ENCODE measurements at regions not wholly inside any gene's neighbourhood (a gene's known extent, or its start where the extent isn't known, plus 50 kb on each side); places are given as distances from the start of the nearest gene placed in this dataset.

DNA sequence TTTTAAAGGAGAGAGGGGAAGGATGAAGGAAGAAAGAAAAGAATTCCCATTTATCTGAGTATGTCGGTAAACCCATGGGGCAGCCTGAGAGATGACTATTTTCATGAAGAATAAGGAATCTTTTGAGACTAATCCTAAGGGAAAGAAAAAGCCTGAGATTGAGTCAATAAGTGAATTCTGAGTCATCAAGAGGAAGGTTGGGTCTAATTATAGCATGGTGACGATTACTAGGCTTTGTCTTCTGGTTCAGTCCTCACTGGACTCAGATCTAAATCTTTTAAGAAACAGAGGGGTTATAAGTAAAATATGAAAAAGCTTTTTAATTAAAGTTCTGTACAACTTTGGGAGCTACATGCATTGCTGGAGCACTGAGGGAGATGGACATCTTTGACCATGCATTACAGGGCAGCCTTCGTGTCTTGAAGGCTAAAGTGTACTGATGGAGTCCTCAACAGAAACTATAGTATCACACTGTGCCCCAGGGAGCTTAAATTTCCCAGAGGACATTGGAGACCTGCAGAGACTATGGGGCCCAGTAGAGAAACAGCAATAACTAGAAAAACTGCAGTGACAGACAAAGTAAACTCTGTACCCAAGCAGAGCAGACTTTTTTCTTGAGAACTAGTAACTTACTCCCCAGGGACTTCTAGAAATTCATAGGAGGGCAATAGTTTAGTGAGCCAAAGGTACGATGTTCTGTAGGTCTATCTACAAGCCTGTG is 260.9 kb downstream of the RAD51AP2 start:
- ATAC-seq (no peak), DNase-seq (no peak)
- TF ChIP-seq, protein P1, sequence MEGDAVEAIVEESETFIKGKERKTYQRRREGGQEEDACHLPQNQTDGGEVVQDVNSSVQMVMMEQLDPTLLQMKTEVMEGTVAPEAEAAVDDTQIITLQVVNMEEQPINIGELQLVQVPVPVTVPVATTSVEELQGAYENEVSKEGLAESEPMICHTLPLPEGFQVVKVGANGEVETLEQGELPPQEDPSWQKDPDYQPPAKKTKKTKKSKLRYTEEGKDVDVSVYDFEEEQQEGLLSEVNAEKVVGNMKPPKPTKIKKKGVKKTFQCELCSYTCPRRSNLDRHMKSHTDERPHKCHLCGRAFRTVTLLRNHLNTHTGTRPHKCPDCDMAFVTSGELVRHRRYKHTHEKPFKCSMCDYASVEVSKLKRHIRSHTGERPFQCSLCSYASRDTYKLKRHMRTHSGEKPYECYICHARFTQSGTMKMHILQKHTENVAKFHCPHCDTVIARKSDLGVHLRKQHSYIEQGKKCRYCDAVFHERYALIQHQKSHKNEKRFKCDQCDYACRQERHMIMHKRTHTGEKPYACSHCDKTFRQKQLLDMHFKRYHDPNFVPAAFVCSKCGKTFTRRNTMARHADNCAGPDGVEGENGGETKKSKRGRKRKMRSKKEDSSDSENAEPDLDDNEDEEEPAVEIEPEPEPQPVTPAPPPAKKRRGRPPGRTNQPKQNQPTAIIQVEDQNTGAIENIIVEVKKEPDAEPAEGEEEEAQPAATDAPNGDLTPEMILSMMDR (IDR thresholded peaks at IDR 0.05): no peak
- H3K27ac ChIP-seq (ENCODE audit: low read length): no peak overlapping the region
- no peaks in the 10 kb centered on the region for H3K4me1 Mint-ChIP-seq
- no peaks in the 10 kb centered on the region for H3K27me3 ChIP-seq (ENCODE audit: control insufficient read depth, insufficient read depth, low read length)
- no peaks in the 10 kb centered on the region for H3K36me3 Mint-ChIP-seq
- H3K9me3 Mint-ChIP-seq: peaks cover 3 to 15% of the 10 kb centered on the region in 2 donors
- no peak overlapping the region for H3K4me3 ChIP-seq (ENCODE audit: low read length)
- 79% methylated on average over 3 of the region's 4 CpGs for WGBS (ENCODE audit: insufficient coverage)
- H3K36me3 ChIP-seq (ENCODE audit: control insufficient read depth, insufficient read depth, low read length): no peaks in the 10 kb centered on the region
- intact Hi-C loops (cut with micrococcal nuclease): no loop called here
- no peaks in the 10 kb centered on the region for H3K4me1 ChIP-seq (ENCODE audit: control insufficient read depth, insufficient read depth, low read length)
- no peak overlapping the region for H3K27ac Mint-ChIP-seq
- H3K9me3 ChIP-seq (ENCODE audit: control insufficient read depth, insufficient read depth, low read length): no peaks in the 10 kb centered on the region
- H3K27me3 Mint-ChIP-seq (ENCODE audit: low read depth in 2 of 2): no peaks in the 10 kb centered on the region
- no peak overlapping the region for H3K4me3 Mint-ChIP-seq

DNA sequence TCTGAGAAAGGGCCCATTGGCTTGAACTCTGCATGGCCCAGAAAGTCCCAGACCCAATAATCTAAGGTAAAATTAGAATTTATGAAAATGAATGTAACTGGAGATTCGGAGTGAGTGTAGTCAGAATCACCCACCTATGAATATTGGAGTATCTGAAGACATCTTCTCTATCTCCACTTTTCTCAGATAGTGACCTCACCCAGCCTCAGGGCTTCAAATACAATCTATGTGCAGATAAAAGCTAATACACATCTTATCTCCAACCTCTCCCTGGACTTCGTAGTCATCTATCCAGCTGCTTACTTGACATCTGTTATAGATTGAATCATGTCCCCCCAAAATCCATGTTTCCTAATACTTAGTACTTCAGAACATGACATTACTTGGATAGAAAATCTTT is 263.2 kb downstream of the RAD51AP2 start:
- Histone ChIP-seq H3K4me3 (ENCODE audit: low read length) (no peak overlapping the region), H3K36me3 (ENCODE audit: control insufficient read depth, insufficient read depth, low read length) (no peaks in the 10 kb centered on the region), H3K9me3 (ENCODE audit: control insufficient read depth, insufficient read depth, low read length) (no peaks in the 10 kb centered on the region), H3K27me3 (ENCODE audit: control insufficient read depth, insufficient read depth, low read length) (no peaks in the 10 kb centered on the region), H3K27ac (ENCODE audit: low read length) (no peak overlapping the region), H3K4me1 (ENCODE audit: control insufficient read depth, insufficient read depth, low read length) (no peaks in the 10 kb centered on the region)
- DNase-seq: no peak
- intact Hi-C loops (cut with micrococcal nuclease): no loop called here
- 93% methylated on average over 2 of the region's 2 CpGs for WGBS (ENCODE audit: insufficient coverage)
- H3K27ac Mint-ChIP-seq: no peak overlapping the region
- no peaks in the 10 kb centered on the region for H3K36me3 Mint-ChIP-seq
- no peaks in the 10 kb centered on the region for H3K27me3 Mint-ChIP-seq (ENCODE audit: low read depth in 2 of 2)
- no peak for ATAC-seq
- H3K4me1 Mint-ChIP-seq: no peaks in the 10 kb centered on the region
- TF ChIP-seq, protein P1 (IDR thresholded peaks at IDR 0.05): no peak
- peaks cover 5 to 15% of the 10 kb centered on the region in 2 donors for H3K9me3 Mint-ChIP-seq
- H3K4me3 Mint-ChIP-seq: no peak overlapping the region

DNA sequence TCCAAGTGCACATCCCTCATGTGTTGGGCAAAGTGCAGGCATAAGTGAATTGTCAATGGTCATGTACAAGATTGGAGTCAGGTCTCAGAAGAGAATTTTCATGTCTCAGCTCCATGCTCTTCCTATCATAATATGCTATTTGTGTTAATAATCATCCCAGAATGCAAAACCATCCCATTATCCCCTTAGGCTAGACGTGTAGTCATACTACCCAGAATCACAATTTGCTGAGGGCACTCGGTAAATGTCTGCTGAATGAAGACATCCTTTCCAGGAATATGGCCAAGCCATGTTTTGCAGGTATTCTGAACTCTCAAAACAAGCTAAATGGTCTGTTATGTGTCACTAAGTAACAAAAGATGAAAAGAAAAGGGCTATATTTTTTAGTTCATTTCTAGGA is 263.8 kb downstream of the RAD51AP2 start:
- H3K36me3 ChIP-seq (ENCODE audit: control insufficient read depth, insufficient read depth, low read length): no peaks in the 10 kb centered on the region
- no peak for DNase-seq
- Mint-ChIP-seq H3K36me3 (no peaks in the 10 kb centered on the region), H3K9me3 (peaks cover 5 to 15% of the 10 kb centered on the region in 2 donors), H3K4me1 (no peaks in the 10 kb centered on the region), H3K27me3 (ENCODE audit: low read depth in 2 of 2) (no peaks in the 10 kb centered on the region), H3K27ac (no peak overlapping the region), H3K4me3 (no peak overlapping the region)
- TF ChIP-seq, protein P1 (IDR thresholded peaks at IDR 0.05): no peak
- no peak overlapping the region for H3K4me3 ChIP-seq (ENCODE audit: low read length)
- no peaks in the 10 kb centered on the region for H3K27me3 ChIP-seq (ENCODE audit: control insufficient read depth, insufficient read depth, low read length)
- H3K9me3 ChIP-seq (ENCODE audit: control insufficient read depth, insufficient read depth, low read length): no peaks in the 10 kb centered on the region
- intact Hi-C loops (cut with micrococcal nuclease): no loop called here
- 89% methylated on average over 2 of the region's 2 CpGs for WGBS (ENCODE audit: insufficient coverage)
- no peaks in the 10 kb centered on the region for H3K4me1 ChIP-seq (ENCODE audit: control insufficient read depth, insufficient read depth, low read length)
- no peak for ATAC-seq
- no peak overlapping the region for H3K27ac ChIP-seq (ENCODE audit: low read length)

DNA sequence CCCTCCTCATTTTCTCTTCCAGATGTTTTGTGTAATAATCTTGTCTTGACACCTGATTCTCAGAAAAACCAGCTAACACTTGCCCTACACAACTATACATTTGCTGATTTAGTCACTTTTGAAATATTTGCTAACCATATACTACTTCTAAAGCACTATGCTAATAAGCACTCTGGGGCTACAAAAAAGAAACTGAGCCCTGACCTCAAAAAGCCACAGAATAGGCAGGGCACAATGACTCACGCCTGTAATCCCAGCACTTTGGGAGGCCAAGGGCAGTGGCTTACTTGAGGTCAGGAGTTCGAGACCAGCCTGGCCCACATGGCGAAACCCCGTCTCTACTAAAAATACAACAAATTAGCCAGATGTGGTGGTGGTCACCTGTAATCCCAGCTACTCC is 266.0 kb downstream of the RAD51AP2 start:
- intact Hi-C loops (cut with micrococcal nuclease): no loop called here
- Histone ChIP-seq H3K27me3 (ENCODE audit: control insufficient read depth, insufficient read depth, low read length) (no peaks in the 10 kb centered on the region), H3K9me3 (ENCODE audit: control insufficient read depth, insufficient read depth, low read length) (no peaks in the 10 kb centered on the region), H3K36me3 (ENCODE audit: control insufficient read depth, insufficient read depth, low read length) (no peaks in the 10 kb centered on the region), H3K4me3 (ENCODE audit: low read length) (no peak overlapping the region), H3K4me1 (ENCODE audit: control insufficient read depth, insufficient read depth, low read length) (no peaks in the 10 kb centered on the region), H3K27ac (ENCODE audit: low read length) (no peak overlapping the region)
- H3K27ac Mint-ChIP-seq: no peak overlapping the region
- DNase-seq: no peak
- no peak overlapping the region for H3K4me3 Mint-ChIP-seq
- H3K27me3 Mint-ChIP-seq (ENCODE audit: low read depth in 2 of 2): no peaks in the 10 kb centered on the region
- H3K4me1 Mint-ChIP-seq: no peaks in the 10 kb centered on the region
- ATAC-seq: no peak
- peaks cover 5 to 20% of the 10 kb centered on the region in 2 donors for H3K9me3 Mint-ChIP-seq
- H3K36me3 Mint-ChIP-seq: no peaks in the 10 kb centered on the region
- 79% methylated on average over 4 of the region's 4 CpGs for WGBS (ENCODE audit: insufficient coverage)
- TF ChIP-seq, protein P1 (IDR thresholded peaks at IDR 0.05): no peak
